Tibial artery (tissue), 4 donors: ENCODE measurements at regions not wholly inside any gene's neighbourhood (a gene's known extent, or its start where the extent isn't known, plus 50 kb on each side); places are given as distances from the start of the nearest gene placed in this dataset.

Experiments
- DNase-seq, 2 donors: peaks; one replicate each; pipeline ENCODE4 v3.0.0-alpha.2; 2019
- H3K27ac ChIP-seq, 2 donors: fragments of 200-600 bp; sonication (generic) in 1 of 2; 1 replicate in 1 of 2; 2 replicates in 1 of 2; pipeline ENCODE4 v1.5.1; 2018 to 2019; ENCODE audit warnings: mild to moderate bottlenecking in 1 of 2
- H3K27me3 ChIP-seq, 2 donors: fragments of 200-600 bp; sonication (generic) in 1 of 2; one replicate each; pipeline versions ENCODE4 v1.5.1 to v1.6.0; 2016 to 2019
- H3K36me3 ChIP-seq, 3 donors: fragments of 200-600 bp; sonication (generic) in 2 of 3; one replicate each; pipeline ENCODE4 v1.5.1; 2016 to 2019; ENCODE audit warnings: mild to moderate bottlenecking in 2 of 3
- H3K4me1 ChIP-seq, 4 donors: fragments of 200-600 bp; sonication (generic) in 2 of 4; 1 replicate in 3 of 4; 2 replicates in 1 of 4; pipeline ENCODE4 v1.5.1; 2016 to 2019
- H3K4me3 ChIP-seq, 2 donors: fragments of 200-600 bp; sonication (generic) in 1 of 2; 1 replicate in 1 of 2; 2 replicates in 1 of 2; pipeline ENCODE4 v1.5.1; 2018 to 2019; ENCODE audit warnings: mild to moderate bottlenecking in 2 of 2
- H3K9me3 ChIP-seq, 3 donors: fragments of 200-600 bp; sonication (generic) in 1 of 3; one replicate each; pipeline ENCODE4 v1.5.1; 2016 to 2019
- CTCF ChIP-seq, 2 experiments: fragments of 200-600 bp in 1 of 2; fragments of 450-650 bp in 1 of 2; IDR thresholded peaks; one replicate each; pipeline ENCODE4 v1.5.1; 2017 to 2019; ENCODE audit warnings: antibody characterized with exemption in 2 of 2, mild to moderate bottlenecking in 1 of 2, moderate library complexity in 1 of 2
- intact Hi-C: fragments of 100-400 bp; cut with DNase I; formaldehyde crosslinking; loops from one replicate; pipeline ENCODE4 v1.15.0; 2023; ENCODE audit warnings: low total_unique reads

- Histone ChIP-seq H3K27me3 (peaks cover 0 to 6% of the 10 kb centered on the region in 2 donors), H3K27ac (no peak overlapping the region), H3K4me3 (no peak overlapping the region), H3K4me1 (no peaks in the 10 kb centered on the region), H3K36me3 (no peaks in the 10 kb centered on the region), H3K9me3 (no peaks in the 10 kb centered on the region)
- TF ChIP-seq CTCF (IDR thresholded peaks at IDR 0.05): no peak
- intact Hi-C loops: no loop called here
- DNase-seq: no peak
Observed at GRCh38 chr22:47245286-47245685, 482.8 kb downstream of the TBC1D22A start.

DNA sequence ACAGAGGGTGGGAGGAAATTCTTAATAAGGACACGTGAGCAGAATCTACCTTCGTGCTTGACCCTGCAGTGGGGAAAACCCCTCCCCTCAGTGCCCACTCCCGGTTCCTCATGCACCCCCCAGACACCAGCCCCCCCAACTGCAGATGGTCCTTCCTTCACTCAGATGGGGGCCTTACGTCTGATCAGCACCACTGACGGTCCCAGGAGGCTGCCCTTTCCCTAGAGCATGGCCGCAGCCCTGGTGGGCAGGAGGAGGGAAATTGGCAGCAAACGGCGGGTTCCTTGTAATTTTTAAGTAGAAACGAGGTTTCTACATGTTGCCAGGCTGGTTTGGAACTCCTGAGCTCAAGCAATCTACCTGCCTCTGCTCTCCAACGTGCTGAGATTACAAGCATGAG, 477.7 kb downstream of the TBC1D22A start:
- intact Hi-C loops: no loop called here
- DNase-seq: no peak
- no peak overlapping the region for H3K27ac ChIP-seq
- no peaks in the 10 kb centered on the region for H3K36me3 ChIP-seq
- no peak for TF ChIP-seq CTCF (IDR thresholded peaks at IDR 0.05)
- no peaks in the 10 kb centered on the region for H3K9me3 ChIP-seq
- H3K27me3 ChIP-seq: peaks cover 0 to 16% of the 10 kb centered on the region in 2 donors
- no peaks in the 10 kb centered on the region for H3K4me1 ChIP-seq
- no peak overlapping the region for H3K4me3 ChIP-seq

DNA sequence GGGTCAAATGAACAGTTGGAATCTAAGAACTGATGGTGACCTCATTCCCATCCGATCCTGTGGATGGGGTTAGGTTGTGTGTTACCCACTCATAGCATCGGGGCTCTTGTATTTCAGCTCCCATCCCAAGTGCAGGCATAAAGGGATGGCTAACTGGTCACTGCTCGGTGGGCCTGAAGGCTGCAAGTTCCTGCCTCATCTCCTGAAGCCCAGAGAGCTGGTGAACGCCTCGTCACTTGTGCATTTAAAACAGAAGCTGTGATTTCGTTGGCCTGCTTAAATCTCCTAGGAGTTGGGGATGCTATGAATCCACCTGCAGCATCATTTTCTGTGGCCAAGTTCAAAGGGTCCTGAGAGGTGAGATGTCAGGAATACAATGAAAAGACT, 477.0 kb downstream of the TBC1D22A start:
- no peaks in the 10 kb centered on the region for H3K9me3 ChIP-seq
- no peaks in the 10 kb centered on the region for H3K36me3 ChIP-seq
- no peak for TF ChIP-seq CTCF (IDR thresholded peaks at IDR 0.05)
- H3K4me1 ChIP-seq: no peaks in the 10 kb centered on the region
- H3K27me3 ChIP-seq: peaks cover 0 to 16% of the 10 kb centered on the region in 2 donors
- DNase-seq: no peak
- no peak overlapping the region for H3K4me3 ChIP-seq
- H3K27ac ChIP-seq: no peak overlapping the region
- intact Hi-C loops: no loop called here

DNA sequence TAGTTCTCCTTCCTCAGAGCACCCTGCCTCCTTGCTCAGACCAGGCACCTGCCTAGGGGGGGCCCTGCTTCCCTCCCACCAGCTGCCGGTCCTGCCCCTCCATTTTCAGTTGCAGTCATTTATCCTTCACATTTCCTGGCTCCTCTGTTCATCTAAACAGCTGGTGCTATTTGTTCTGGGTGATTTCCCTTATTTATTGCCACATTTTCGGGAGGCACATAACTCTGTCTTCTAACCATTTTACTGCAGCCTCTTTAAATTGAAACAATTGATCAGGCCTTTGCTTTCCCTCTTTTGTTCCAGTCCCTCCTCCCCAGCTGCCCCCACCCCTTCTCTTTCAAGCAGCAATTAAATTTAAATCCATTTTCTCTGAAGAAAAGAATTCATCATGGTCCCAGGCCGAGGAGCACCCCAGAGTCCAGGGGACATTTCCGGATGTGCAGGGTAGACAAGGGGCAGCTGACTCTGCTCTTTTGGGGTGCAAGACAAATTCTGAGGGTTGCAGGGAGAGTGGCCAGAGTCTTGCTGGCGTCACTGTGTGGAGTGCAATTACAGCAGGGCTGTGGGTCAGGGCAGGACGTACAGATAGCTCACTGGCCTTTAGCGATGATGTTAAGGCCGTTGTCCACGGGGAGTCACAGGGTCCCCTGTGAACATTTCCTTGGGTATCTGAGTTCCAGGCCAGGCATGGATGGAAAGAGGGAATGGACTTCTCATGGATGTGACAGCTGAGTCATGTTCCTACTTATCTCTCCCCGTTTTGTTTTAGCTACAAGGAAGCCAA, 476.4 kb downstream of the TBC1D22A start:
- TF ChIP-seq CTCF (IDR thresholded peaks at IDR 0.05): no peak
- Histone ChIP-seq H3K4me1 (no peaks in the 10 kb centered on the region), H3K4me3 (no peak overlapping the region), H3K27me3 (peaks cover 0 to 16% of the 10 kb centered on the region in 2 donors), H3K9me3 (peaks cover 0 to under 1% (median under 1%) of the 10 kb centered on the region in 3 donors), H3K27ac (no peak overlapping the region), H3K36me3 (no peaks in the 10 kb centered on the region)
- DNase-seq: no peak
- intact Hi-C loops: no loop called here

DNA sequence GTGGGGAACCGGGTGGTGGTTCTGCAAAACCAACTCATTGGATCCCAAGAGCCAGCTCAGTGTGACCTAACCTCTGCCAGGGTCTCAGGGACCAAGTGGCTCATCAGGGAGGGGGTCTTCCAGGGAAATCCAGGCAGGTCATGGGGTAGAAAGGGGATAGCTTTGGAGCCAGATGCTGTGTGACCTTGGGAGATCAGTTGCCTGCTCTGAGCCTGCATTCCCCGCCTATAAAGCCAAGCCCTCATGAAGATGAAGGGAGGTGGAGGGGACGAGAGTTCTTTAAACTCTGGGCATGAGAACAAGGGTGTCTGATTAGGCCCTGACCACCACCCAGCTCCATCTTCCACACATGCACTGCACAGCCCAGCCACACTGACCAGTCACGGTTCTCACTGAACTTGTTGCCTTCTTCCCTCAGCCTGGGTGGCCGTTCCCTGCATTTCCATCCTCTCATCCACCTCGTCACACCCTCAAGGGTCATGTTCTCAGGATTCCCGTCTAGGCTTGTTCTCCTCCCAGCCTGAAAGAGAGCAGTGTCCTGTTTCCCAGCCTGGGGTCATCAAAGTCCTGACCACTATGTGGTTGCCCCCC, 475.5 kb downstream of the TBC1D22A start:
- no peak overlapping the region for H3K27ac ChIP-seq
- H3K36me3 ChIP-seq: no peaks in the 10 kb centered on the region
- no peak overlapping the region for H3K4me3 ChIP-seq
- H3K4me1 ChIP-seq: no peaks in the 10 kb centered on the region
- intact Hi-C loops: no loop called here
- no peak for TF ChIP-seq CTCF (IDR thresholded peaks at IDR 0.05)
- peaks cover 0 to 16% of the 10 kb centered on the region in 2 donors for H3K27me3 ChIP-seq
- DNase-seq: no peak
- peaks cover 3 to 8% (median 7%) of the 10 kb centered on the region in 3 donors for H3K9me3 ChIP-seq
